ENCODE measurements at regions not wholly inside any gene's neighbourhood (a gene's known extent, or its start where the extent isn't known, plus 50 kb on each side); places are given as distances from the start of the nearest gene placed in this dataset.
"Not testable (repeated sequence)": the region's sequence is repeated elsewhere in the genome, so short reads cannot be mapped to it uniquely, and the experiment has no call there.

DNA sequence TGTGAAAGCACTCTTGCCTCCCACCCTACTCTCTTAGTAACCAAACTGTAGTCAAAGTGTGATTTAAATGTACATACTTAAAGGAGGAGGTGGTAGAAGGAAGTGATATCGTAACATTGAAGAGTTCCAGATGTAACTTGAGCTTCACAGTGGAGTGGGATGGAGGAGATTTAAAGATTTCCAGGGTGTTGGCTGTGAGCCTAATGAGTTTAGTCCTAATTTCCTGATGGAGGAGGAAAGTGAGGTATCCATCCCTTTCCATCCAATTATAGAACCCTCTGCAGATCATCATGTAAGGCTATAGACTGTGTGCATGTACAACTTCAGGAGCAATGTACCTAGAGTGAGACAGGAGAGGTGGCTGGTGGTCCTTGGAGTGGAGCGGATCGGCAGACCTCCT, 1163.9 kb upstream of the SEMA6A start:
- ChIA-PET POLR2A (no interaction called here), CTCF (no interaction called here)
- DNase-seq (ENCODE audit: extremely low spot score) = no peak
- TF ChIP-seq, protein P1, sequence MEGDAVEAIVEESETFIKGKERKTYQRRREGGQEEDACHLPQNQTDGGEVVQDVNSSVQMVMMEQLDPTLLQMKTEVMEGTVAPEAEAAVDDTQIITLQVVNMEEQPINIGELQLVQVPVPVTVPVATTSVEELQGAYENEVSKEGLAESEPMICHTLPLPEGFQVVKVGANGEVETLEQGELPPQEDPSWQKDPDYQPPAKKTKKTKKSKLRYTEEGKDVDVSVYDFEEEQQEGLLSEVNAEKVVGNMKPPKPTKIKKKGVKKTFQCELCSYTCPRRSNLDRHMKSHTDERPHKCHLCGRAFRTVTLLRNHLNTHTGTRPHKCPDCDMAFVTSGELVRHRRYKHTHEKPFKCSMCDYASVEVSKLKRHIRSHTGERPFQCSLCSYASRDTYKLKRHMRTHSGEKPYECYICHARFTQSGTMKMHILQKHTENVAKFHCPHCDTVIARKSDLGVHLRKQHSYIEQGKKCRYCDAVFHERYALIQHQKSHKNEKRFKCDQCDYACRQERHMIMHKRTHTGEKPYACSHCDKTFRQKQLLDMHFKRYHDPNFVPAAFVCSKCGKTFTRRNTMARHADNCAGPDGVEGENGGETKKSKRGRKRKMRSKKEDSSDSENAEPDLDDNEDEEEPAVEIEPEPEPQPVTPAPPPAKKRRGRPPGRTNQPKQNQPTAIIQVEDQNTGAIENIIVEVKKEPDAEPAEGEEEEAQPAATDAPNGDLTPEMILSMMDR (IDR thresholded peaks at IDR 0.05; ENCODE audit: control extremely low read depth, extremely low read depth, low read depth, missing control alignments) = no peak

DNA sequence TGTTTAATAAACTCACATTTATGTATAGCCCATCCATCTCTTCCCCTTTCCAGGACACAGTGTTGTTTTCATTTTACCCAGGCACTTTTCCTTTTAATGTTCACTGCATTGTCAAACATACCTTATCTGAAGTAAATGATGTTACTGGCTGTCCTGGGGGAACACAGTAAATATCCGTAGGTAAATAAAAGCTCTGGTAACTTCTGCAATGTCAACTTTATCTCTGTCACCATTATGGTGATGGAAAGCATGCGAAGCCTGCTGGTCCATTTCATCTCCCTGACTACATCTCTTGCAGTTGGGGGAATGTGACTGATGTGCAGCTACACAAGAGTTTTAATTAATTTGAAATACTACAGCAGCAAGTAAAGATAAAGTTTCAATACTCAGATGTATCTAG, 1162.1 kb upstream of the SEMA6A start:
- TF ChIP-seq, protein P1 (IDR thresholded peaks at IDR 0.05; ENCODE audit: control extremely low read depth, extremely low read depth, low read depth, missing control alignments) = no peak
- DNase-seq (ENCODE audit: extremely low spot score) = no peak
- POLR2A ChIA-PET = no interaction called here
- CTCF ChIA-PET = interaction anchor here (0.6 kb wide), 1 partner anchor 36 kb away, joined by 3 read pairs; no protein-coding TSS in a partner anchor

DNA sequence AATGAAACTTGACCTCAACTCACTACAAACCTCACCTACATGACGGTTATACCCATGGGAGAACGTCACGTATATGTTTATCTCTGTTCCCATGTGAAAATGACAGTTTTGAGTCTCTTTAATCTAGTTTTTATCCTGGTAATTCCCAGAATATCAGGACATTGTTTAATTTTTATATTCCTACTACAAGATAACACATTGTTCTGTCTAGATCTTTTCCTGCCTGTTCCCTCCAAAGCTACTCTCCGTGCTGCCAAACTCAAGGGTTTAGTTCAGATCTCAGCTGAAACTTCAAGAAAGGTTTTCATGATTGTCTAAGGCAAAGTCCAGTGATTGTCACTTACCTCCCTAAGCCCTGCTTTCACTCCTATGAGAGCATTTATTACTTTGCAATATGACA, 1159.4 kb upstream of the SEMA6A start:
- no peak for DNase-seq (ENCODE audit: extremely low spot score)
- TF ChIP-seq, protein P1 (IDR thresholded peaks at IDR 0.05; ENCODE audit: control extremely low read depth, extremely low read depth, low read depth, missing control alignments) = no peak
- ChIA-PET CTCF (no interaction called here), POLR2A (no interaction called here)

DNA sequence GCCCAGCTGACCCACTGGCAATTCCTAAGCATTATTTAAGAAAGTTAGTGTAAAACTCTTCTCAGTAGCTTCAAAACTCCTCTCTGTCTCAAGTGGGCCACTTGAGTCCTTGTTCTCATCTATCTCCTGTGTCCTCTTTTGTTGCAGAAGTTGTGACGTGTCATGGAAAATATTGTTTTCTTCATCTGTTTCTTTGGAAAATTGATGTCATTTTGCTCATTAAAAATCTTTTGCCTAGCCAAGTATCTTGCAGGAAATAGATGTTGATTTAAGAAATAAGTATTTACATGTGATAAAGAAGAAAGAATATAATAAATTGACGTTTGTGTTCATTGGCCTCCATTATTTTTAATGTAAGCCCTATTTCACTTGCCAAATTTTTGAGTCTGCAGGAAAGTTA, 1158.4 kb upstream of the SEMA6A start:
- CTCF ChIA-PET = no interaction called here
- DNase-seq (ENCODE audit: extremely low spot score) = no peak
- TF ChIP-seq, protein P1 (IDR thresholded peaks at IDR 0.05; ENCODE audit: control extremely low read depth, extremely low read depth, low read depth, missing control alignments) = no peak
- POLR2A ChIA-PET = no interaction called here

DNA sequence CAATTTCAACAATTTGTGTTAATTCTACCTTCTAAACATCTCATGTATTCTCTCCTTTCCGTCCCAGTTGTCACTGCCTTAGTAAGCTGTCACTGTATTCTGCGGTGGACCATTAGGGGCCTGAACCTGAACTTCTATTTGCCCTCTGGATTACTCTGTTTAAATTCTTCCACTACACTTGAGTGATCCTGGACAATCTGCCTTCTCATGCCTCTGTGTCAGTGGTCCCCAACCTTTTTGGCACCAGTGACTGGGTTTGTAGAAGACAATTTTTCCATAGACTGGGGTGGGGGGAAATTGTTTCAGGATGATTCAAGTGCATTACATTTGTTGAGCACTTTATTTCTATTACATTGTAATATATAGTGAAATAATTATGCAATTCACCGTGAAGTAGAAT, 1157.6 kb upstream of the SEMA6A start:
- no peak for DNase-seq (ENCODE audit: extremely low spot score)
- CTCF ChIA-PET = no interaction called here
- TF ChIP-seq, protein P1 (IDR thresholded peaks at IDR 0.05; ENCODE audit: control extremely low read depth, extremely low read depth, low read depth, missing control alignments) = no peak
- POLR2A ChIA-PET = no interaction called here

DNA sequence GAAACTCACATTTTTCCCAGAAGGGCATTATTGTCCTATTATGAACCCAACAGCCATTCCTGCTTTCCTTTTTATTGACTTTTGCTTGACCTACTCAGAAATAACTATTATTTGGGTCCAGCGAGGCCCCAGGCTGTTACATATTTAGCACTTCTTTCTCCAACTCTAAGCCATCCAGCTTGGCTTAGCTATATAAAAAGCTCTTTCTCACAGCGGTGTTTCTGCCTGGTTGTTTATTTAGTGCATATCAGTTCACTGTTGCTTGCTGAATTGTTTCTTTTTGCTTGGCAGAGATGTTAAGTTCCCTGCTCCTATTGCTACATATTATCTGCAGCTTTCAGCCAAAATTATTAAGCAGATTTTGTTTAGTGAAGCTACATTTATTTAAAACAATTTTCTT, 1156.8 kb upstream of the SEMA6A start:
- ChIA-PET POLR2A (no interaction called here), CTCF (interaction anchor here (1.1 kb wide), 1 partner anchor 10 kb away, joined by 3 read pairs; no protein-coding TSS in a partner anchor)
- no peak for DNase-seq (ENCODE audit: extremely low spot score)
- TF ChIP-seq, protein P1 (IDR thresholded peaks at IDR 0.05; ENCODE audit: control extremely low read depth, extremely low read depth, low read depth, missing control alignments) = no peak

DNA sequence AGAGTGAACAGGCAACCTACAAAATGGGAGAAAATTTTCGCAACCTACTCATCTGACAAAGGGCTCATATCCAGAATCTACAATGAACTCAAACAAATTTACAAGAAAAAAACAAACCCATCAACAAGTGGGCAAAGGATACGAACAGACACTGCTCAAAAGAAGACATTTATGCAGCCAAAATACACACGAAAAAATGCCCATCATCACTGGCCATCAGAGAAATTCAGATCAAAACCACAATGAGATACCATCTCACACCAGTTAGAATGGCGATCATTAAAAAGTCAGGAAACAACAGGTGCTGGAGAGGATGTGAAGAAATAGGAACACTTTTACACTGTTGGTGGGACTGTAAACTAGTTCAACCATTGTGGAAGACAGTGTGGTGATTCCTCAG, 1146.2 kb upstream of the SEMA6A start:
- CTCF ChIA-PET; DNase-seq (ENCODE audit: extremely low spot score); POLR2A ChIA-PET: not testable (repeated sequence)
